Neural cell (in vitro differentiated cells): ENCODE measurements at regions not wholly inside any gene's neighbourhood (a gene's known extent, or its start where the extent isn't known, plus 50 kb on each side); places are given as distances from the start of the nearest gene placed in this dataset.

Source experiments
- H2AFZ ChIP-seq: fragments of 200-600, 300-800 bp; sonication (generic), shearing (Covaris generic); 2 replicates; pipeline ENCODE4 v1.6.0; 2014; ENCODE audit warnings: low read depth, mild to moderate bottlenecking, antibody characterized with exemption, low read length, moderate library complexity
- H3F3A ChIP-seq: fragments of 200-600 bp; shearing (Covaris generic); 2 replicates; pipeline ENCODE4 v1.6.1; 2016; ENCODE audit warnings: mild to moderate bottlenecking, moderate library complexity, mixed read lengths, antibody characterized with exemption, low read length; ENCODE audit not compliant: insufficient read depth, poor library complexity, severe bottlenecking
- H3K27ac ChIP-seq: fragments of 200-600, 300-800 bp; sonication (generic), shearing (Covaris generic); 2 replicates; pipeline ENCODE4 v1.5.1; 2014; ENCODE audit warnings: mild to moderate bottlenecking, low read length, moderate library complexity
- H3K27me3 ChIP-seq: fragments of 300-800, 200-600 bp; sonication (generic), shearing (Covaris generic); 2 replicates; pipeline ENCODE4 v1.6.0; 2014; ENCODE audit warnings: mild to moderate bottlenecking, low read depth, low read length, moderate library complexity; ENCODE audit not compliant: insufficient read depth
- H3K36me3 ChIP-seq: fragments of 300-800, 200-600 bp; sonication (generic), shearing (Covaris generic); 2 replicates; pipeline ENCODE4 v1.5.1; 2014; ENCODE audit warnings: mild to moderate bottlenecking, antibody characterized with exemption, low read length, moderate library complexity; ENCODE audit not compliant: insufficient read depth
- H3K4me2 ChIP-seq: fragments of 300-800, 200-600 bp; sonication (generic), shearing (Covaris generic); 2 replicates; pipeline ENCODE4 v1.6.0; 2014; ENCODE audit warnings: mild to moderate bottlenecking, low read length
- H3K4me3 ChIP-seq: fragments of 300-800, 200-600 bp; sonication (generic), shearing (Covaris generic); 2 replicates; pipeline ENCODE4 v1.5.1; 2014; ENCODE audit warnings: mild to moderate bottlenecking, low read length, moderate library complexity
- H3K79me2 ChIP-seq: fragments of 200-600 bp; shearing (Covaris generic); replicated peaks from 2 replicates; pipeline ENCODE4 v1.6.0; 2014; ENCODE audit warnings: mild to moderate bottlenecking, low read length, moderate library complexity; ENCODE audit not compliant: insufficient read depth
- H3K9ac ChIP-seq: fragments of 300-800, 200-600 bp; sonication (generic), shearing (Covaris generic); 2 replicates; pipeline ENCODE4 v1.6.1; 2016; ENCODE audit warnings: mild to moderate bottlenecking, low read length, mixed read lengths
- H3K9me2 ChIP-seq: fragments of 200-600 bp; shearing (Covaris generic); 2 replicates; pipeline ENCODE4 v1.6.1; 2016; ENCODE audit warnings: mild to moderate bottlenecking, low read length, mixed read lengths; ENCODE audit not compliant: insufficient read depth
- H3K9me3 ChIP-seq: fragments of 200-600, 300-800 bp; sonication (generic), shearing (Covaris generic); 2 replicates; pipeline ENCODE4 v1.6.1; 2016; ENCODE audit warnings: mild to moderate bottlenecking, mixed run types, low read length, moderate library complexity, mixed read lengths
- H4K20me1 ChIP-seq: fragments of 200-600 bp; shearing (Covaris generic); 2 replicates; pipeline ENCODE4 v1.6.1; 2016; ENCODE audit warnings: mild to moderate bottlenecking, mixed run types; ENCODE audit not compliant: insufficient read depth
- CTCF ChIP-seq: fragments of 450-650 bp; IDR thresholded peaks from 2 replicates; pipeline ENCODE4 v1.5.1; 2014; ENCODE audit warnings: antibody characterized with exemption, mild to moderate bottlenecking, moderate library complexity; ENCODE audit not compliant: poor library complexity, severe bottlenecking
- EP300 ChIP-seq: fragments of 450-650 bp; conservative IDR thresholded peaks from 2 replicates; pipeline ENCODE4 v1.6.1; 2014; ENCODE audit warnings: antibody characterized with exemption, mild to moderate bottlenecking, moderate library complexity; ENCODE audit not compliant: poor library complexity, severe bottlenecking
- EZH2 ChIP-seq: fragments of 200-600, 300-800 bp; shearing (Covaris generic), sonication (generic); IDR thresholded peaks from 2 replicates; pipeline ENCODE4 v1.6.1; 2014; ENCODE audit warnings: antibody characterized with exemption, low read length, borderline replicate concordance, mild to moderate bottlenecking; ENCODE audit not compliant: insufficient read depth, poor library complexity, severe bottlenecking
- MXI1 ChIP-seq: fragments of 450-650 bp; conservative IDR thresholded peaks from 2 replicates; pipeline ENCODE4 v1.6.1; 2014; ENCODE audit warnings: antibody characterized with exemption, mild to moderate bottlenecking; ENCODE audit not compliant: poor library complexity, severe bottlenecking
- POLR2AphosphoS5 ChIP-seq: IDR thresholded peaks from 2 replicates; pipeline ENCODE4 v1.6.1; 2012
- REST ChIP-seq: IDR thresholded peaks from 2 replicates; pipeline ENCODE4 v1.6.1; 2012; ENCODE audit warnings: borderline replicate concordance
- SMC3 ChIP-seq: fragments of 450-650 bp; conservative IDR thresholded peaks from 2 replicates; pipeline ENCODE4 v1.6.1; 2014; ENCODE audit warnings: antibody characterized with exemption, mild to moderate bottlenecking, moderate library complexity; ENCODE audit not compliant: poor library complexity
- TAF1 ChIP-seq: IDR thresholded peaks from 2 replicates; pipeline ENCODE4 v1.6.1; 2012; ENCODE audit warnings: low read depth

- Histone ChIP-seq H3F3A (no peaks in the 10 kb centered on the region), H4K20me1 (no peaks in the 10 kb centered on the region), H3K4me3 (no peak overlapping the region), H3K27ac (no peak overlapping the region), H3K79me2 (no peaks in the 10 kb centered on the region), H3K9me3 (no peaks in the 10 kb centered on the region), H3K4me2 (no peak overlapping the region), H3K36me3 (no peaks in the 10 kb centered on the region), H2AFZ (no peak overlapping the region), H3K9ac (no peak overlapping the region), H3K27me3 (no peaks in the 10 kb centered on the region), H3K9me2 (no peaks in the 10 kb centered on the region)
- no peak for TF ChIP-seq POLR2AphosphoS5
- TF ChIP-seq EP300 = no peak
- no peak for TF ChIP-seq REST
- TF ChIP-seq EZH2 = no peak
- no peak for TF ChIP-seq TAF1
- no peak for TF ChIP-seq CTCF
- no peak for TF ChIP-seq SMC3
- TF ChIP-seq MXI1 = no peak
These were observed 183.8 kb upstream of the PDE4D start for GRCh38 chr5:60077292-60077691.

GRCh38 chr5:60076746-60077145 lies 183.2 kb upstream of the PDE4D start:
- no peak for TF ChIP-seq POLR2AphosphoS5
- TF ChIP-seq CTCF = no peak
- H3K4me3 ChIP-seq = no peak overlapping the region

More at GRCh38 chr5:60076746-60077145, 183.2 kb upstream of the PDE4D start:
- Histone ChIP-seq H3K9me2 (no peaks in the 10 kb centered on the region), H3K4me2 (no peak overlapping the region), H2AFZ (no peak overlapping the region), H3K9me3 (no peaks in the 10 kb centered on the region), H3K27me3 (no peaks in the 10 kb centered on the region), H3K27ac (no peak overlapping the region), H3K36me3 (no peaks in the 10 kb centered on the region), H3K9ac (no peak overlapping the region), H4K20me1 (no peaks in the 10 kb centered on the region), H3K79me2 (no peaks in the 10 kb centered on the region), H3F3A (no peaks in the 10 kb centered on the region)
